ENCODE measurements at regions not wholly inside any gene's neighbourhood (a gene's known extent, or its start where the extent isn't known, plus 50 kb on each side); places are given as distances from the start of the nearest gene placed in this dataset.

GRCh38 chr13:67652887-67653286, 422.8 kb upstream of the PCDH9 start:
- TF ChIP-seq REST (IDR thresholded peaks at IDR 0.05; ENCODE audit: insufficient replicate concordance, low read depth): no peak
- no peak for TF ChIP-seq GABPA (IDR thresholded peaks at IDR 0.05; ENCODE audit: low read depth)
- TF ChIP-seq CTCF (IDR thresholded peaks at IDR 0.05; ENCODE audit: insufficient read depth, low read length): no peak
- no peak for TF ChIP-seq SPI1 (IDR thresholded peaks at IDR 0.05; ENCODE audit: borderline replicate concordance, low read depth)
- TF ChIP-seq POLR2AphosphoS5 (IDR thresholded peaks at IDR 0.05; ENCODE audit: low read depth): no peak
- DNase-seq (ENCODE audit: low read depth in 1 of 2, low spot score in 1 of 2): no peak
- no peaks in the 10 kb centered on the region for H3K27me3 ChIP-seq (ENCODE audit: insufficient read depth, poor library complexity, severe bottlenecking)
- no peak overlapping the region for H3K4me3 ChIP-seq (replicated peaks; ENCODE audit: insufficient read depth, low read length)
- H3K27ac ChIP-seq (replicated peaks): no peak overlapping the region

- no peaks in the 10 kb centered on the region for H3K27me3 ChIP-seq (ENCODE audit: insufficient read depth, poor library complexity, severe bottlenecking)
- no peak overlapping the region for H3K27ac ChIP-seq (replicated peaks)
- DNase-seq (ENCODE audit: low read depth in 1 of 2, low spot score in 1 of 2): no peak
- TF ChIP-seq CTCF (IDR thresholded peaks at IDR 0.05; ENCODE audit: insufficient read depth, low read length) (no peak), POLR2AphosphoS5 (IDR thresholded peaks at IDR 0.05; ENCODE audit: low read depth) (no peak), GABPA (IDR thresholded peaks at IDR 0.05; ENCODE audit: low read depth) (no peak)
- no peak overlapping the region for H3K4me3 ChIP-seq (replicated peaks; ENCODE audit: insufficient read depth, low read length)
Measured at GRCh38 chr13:67651908-67652465, 421.9 kb upstream of the PCDH9 start.

GRCh38 chr13:67650471-67650870, 420.3 kb upstream of the PCDH9 start:
- Histone ChIP-seq H3K27ac (replicated peaks) (no peak overlapping the region), H3K4me3 (replicated peaks; ENCODE audit: insufficient read depth, low read length) (no peak overlapping the region), H3K27me3 (ENCODE audit: insufficient read depth, poor library complexity, severe bottlenecking) (no peaks in the 10 kb centered on the region)
- no peak for DNase-seq (ENCODE audit: low read depth in 1 of 2, low spot score in 1 of 2)
- TF ChIP-seq CTCF (IDR thresholded peaks at IDR 0.05; ENCODE audit: insufficient read depth, low read length) (no peak), SPI1 (IDR thresholded peaks at IDR 0.05; ENCODE audit: borderline replicate concordance, low read depth) (no peak), REST (IDR thresholded peaks at IDR 0.05; ENCODE audit: insufficient replicate concordance, low read depth) (no peak), POLR2AphosphoS5 (IDR thresholded peaks at IDR 0.05; ENCODE audit: low read depth) (no peak)

GRCh38 chr13:67645874-67646467, 415.8 kb upstream of the PCDH9 start:
- no peaks in the 10 kb centered on the region for H3K27me3 ChIP-seq (ENCODE audit: insufficient read depth, poor library complexity, severe bottlenecking)
- TF ChIP-seq GABPA (IDR thresholded peaks at IDR 0.05; ENCODE audit: low read depth) (no peak), SPI1 (IDR thresholded peaks at IDR 0.05; ENCODE audit: borderline replicate concordance, low read depth) (no peak), POLR2AphosphoS5 (IDR thresholded peaks at IDR 0.05; ENCODE audit: low read depth) (no peak), REST (IDR thresholded peaks at IDR 0.05; ENCODE audit: insufficient replicate concordance, low read depth) (no peak), CTCF (IDR thresholded peaks at IDR 0.05; ENCODE audit: insufficient read depth, low read length) (no peak)
- no peak for DNase-seq (ENCODE audit: low read depth in 1 of 2, low spot score in 1 of 2)
- H3K4me3 ChIP-seq (replicated peaks; ENCODE audit: insufficient read depth, low read length): no peak overlapping the region
- no peak overlapping the region for H3K27ac ChIP-seq (replicated peaks)

Data from HL-60 (cell line).